ENCODE measurements at regions not wholly inside any gene's neighbourhood (a gene's known extent, or its start where the extent isn't known, plus 50 kb on each side); places are given as distances from the start of the nearest gene placed in this dataset.
A peak's percentile ranks its signal among the peaks of the same experiment; 100 is the strongest.

DNA sequence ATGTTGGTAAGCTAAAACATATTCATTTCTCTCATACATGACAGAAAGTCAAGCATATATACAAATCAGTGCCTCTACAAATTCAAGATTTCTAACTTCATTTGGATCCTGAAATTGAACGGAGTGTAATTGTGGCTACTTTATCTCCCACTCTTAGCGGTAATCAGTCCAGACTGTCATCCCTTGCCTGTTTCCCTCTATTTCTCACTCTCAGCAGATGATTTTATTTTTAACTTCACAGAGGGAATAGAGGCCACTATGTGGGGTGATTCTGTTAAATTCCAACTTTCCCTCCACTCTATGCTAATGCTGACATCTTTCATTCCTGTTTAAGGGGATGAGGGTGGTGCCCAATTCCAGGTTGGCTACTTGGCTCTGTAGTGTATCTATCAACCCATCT is 153.8 kb upstream of the KCNN2 start:
- no peaks in the 10 kb centered on the region for H3K27me3 ChIP-seq
- H3K36me3 ChIP-seq = no peaks in the 10 kb centered on the region
- no peaks in the 10 kb centered on the region for H3K9me3 ChIP-seq
- 69% methylated on average over 2 of the region's 2 CpGs for WGBS (ENCODE audit: insufficient coverage, low coverage, low lambda C conversion rate, missing lambda C conversion rate)
- H3K4me3 ChIP-seq = no peak overlapping the region
- TF ChIP-seq, protein P1, sequence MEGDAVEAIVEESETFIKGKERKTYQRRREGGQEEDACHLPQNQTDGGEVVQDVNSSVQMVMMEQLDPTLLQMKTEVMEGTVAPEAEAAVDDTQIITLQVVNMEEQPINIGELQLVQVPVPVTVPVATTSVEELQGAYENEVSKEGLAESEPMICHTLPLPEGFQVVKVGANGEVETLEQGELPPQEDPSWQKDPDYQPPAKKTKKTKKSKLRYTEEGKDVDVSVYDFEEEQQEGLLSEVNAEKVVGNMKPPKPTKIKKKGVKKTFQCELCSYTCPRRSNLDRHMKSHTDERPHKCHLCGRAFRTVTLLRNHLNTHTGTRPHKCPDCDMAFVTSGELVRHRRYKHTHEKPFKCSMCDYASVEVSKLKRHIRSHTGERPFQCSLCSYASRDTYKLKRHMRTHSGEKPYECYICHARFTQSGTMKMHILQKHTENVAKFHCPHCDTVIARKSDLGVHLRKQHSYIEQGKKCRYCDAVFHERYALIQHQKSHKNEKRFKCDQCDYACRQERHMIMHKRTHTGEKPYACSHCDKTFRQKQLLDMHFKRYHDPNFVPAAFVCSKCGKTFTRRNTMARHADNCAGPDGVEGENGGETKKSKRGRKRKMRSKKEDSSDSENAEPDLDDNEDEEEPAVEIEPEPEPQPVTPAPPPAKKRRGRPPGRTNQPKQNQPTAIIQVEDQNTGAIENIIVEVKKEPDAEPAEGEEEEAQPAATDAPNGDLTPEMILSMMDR (IDR thresholded peaks at IDR 0.05) = no peak
- TF ChIP-seq POLR2A (IDR thresholded peaks at IDR 0.05) = no peak
- no peaks in the 10 kb centered on the region for H3K4me1 ChIP-seq
- ATAC-seq = no peak
- DNase-seq = no peak
- no peak overlapping the region for H3K27ac ChIP-seq
- intact Hi-C loops (cut with DNase I) = no loop called here

DNA sequence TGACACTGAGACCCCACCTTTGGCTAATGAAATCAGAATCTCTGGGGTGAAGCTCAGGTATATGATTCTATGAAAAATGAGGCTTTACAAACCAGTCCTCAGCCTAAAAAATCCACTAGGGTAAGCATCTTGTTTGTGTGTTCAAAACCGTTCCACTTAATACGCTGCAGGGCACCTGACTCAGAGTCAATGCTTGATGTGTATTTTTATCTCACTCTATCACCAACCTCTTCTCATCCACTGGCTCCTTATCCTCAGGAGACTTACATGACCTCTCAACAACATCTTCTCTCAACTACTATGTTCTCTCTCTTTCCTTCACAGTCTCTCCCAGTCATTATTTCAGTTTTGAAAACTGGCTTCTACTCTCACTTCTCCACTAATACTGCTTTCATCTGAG is 153.3 kb upstream of the KCNN2 start:
- intact Hi-C loops (cut with DNase I) = no loop called here
- no peak overlapping the region for H3K4me3 ChIP-seq
- no peaks in the 10 kb centered on the region for H3K9me3 ChIP-seq
- DNase-seq = no peak
- WGBS (ENCODE audit: insufficient coverage, low coverage, low lambda C conversion rate, missing lambda C conversion rate) = 75% methylated on average over 2 of the region's 2 CpGs
- H3K27me3 ChIP-seq = no peaks in the 10 kb centered on the region
- no peak for ATAC-seq
- no peaks in the 10 kb centered on the region for H3K4me1 ChIP-seq
- TF ChIP-seq, protein P1 (IDR thresholded peaks at IDR 0.05) = no peak
- no peak for TF ChIP-seq POLR2A (IDR thresholded peaks at IDR 0.05)
- no peaks in the 10 kb centered on the region for H3K36me3 ChIP-seq
- H3K27ac ChIP-seq = no peak overlapping the region

DNA sequence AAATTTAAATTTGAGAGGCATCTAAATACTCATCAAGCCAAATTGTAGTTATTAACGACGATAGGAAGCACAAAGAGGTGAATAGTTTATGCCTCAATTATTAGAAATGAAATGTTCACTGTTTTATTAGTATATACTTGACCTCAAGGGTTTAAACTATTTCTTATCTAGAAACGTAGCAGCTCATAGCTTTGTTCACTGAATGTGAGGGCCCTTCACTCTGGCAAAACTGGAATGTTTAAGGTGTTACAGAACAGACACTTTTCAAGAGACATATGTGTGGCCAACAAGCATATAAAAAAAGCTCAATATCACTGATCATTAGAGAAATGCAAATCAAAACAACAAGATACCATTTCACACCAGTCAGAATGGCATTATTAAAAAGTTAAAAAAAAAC is 151.2 kb upstream of the KCNN2 start:
- no peak for TF ChIP-seq POLR2A (IDR thresholded peaks at IDR 0.05)
- TF ChIP-seq, protein P1 (IDR thresholded peaks at IDR 0.05) = no peak
- H3K4me3 ChIP-seq = no peak overlapping the region
- H3K9me3 ChIP-seq = no peaks in the 10 kb centered on the region
- no peaks in the 10 kb centered on the region for H3K27me3 ChIP-seq
- intact Hi-C loops (cut with DNase I) = no loop called here
- H3K27ac ChIP-seq = no peak overlapping the region
- ATAC-seq (no peak), DNase-seq (no peak)
- no peaks in the 10 kb centered on the region for H3K36me3 ChIP-seq
- WGBS (ENCODE audit: insufficient coverage, low coverage, low lambda C conversion rate, missing lambda C conversion rate) = 26% methylated on average over 3 of the region's 3 CpGs
- H3K4me1 ChIP-seq = no peaks in the 10 kb centered on the region

DNA sequence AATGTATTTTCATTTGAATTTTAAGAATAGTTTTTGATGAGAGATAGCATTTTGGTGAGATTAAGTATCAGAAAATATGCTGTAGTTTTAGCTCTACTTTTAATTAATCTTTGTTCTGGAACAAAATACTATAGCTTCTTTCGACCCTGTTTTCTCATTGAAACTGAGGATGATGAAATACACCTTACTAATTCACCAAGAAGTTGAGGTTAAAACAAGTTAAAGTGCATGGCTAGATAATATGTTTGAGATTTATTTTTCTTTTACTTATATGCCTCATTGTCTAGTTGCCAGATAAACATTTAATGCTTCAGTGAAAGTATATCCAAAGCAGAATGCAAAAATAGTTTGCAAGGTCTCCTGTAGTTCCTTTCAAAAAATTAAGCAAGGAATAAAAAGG is 140.1 kb upstream of the KCNN2 start:
- Histone ChIP-seq H3K27me3 (no peaks in the 10 kb centered on the region), H3K9me3 (no peaks in the 10 kb centered on the region), H3K4me1 (no peaks in the 10 kb centered on the region), H3K4me3 (no peak overlapping the region), H3K36me3 (no peaks in the 10 kb centered on the region), H3K27ac (no peak overlapping the region)
- TF ChIP-seq, protein P1 (IDR thresholded peaks at IDR 0.05) = no peak
- TF ChIP-seq POLR2A (IDR thresholded peaks at IDR 0.05) = no peak
- no peak for DNase-seq
- ATAC-seq = no peak
- intact Hi-C loops (cut with DNase I) = no loop called here
- WGBS (ENCODE audit: insufficient coverage, low coverage, low lambda C conversion rate, missing lambda C conversion rate) = 54% methylated on average over 1 of the region's 1 CpG

DNA sequence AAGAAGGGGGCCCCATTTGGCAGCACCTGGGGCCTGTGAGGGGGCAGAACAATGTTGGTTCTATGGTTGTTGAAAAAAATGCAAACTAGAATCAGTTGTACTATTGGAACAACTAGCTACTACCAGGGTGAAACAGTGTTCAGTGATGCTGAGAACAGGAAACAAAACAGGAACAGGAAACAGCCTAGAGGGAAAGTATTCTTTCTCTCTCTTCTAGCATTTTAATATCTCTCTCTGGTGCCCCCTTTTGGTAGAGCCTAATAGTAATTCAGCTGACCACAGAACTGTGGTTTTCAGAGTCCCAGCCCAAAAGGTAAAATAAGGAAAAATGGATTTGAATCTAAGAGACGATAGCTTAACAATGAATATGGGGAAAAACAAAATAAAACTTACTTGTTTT is 138.0 kb upstream of the KCNN2 start:
- 71% methylated on average over 1 of the region's 1 CpG for WGBS (ENCODE audit: insufficient coverage, low coverage, low lambda C conversion rate, missing lambda C conversion rate)
- TF ChIP-seq, protein P1 (IDR thresholded peaks at IDR 0.05) = peak; percentile 22 to 43 (median 28)
- TF ChIP-seq POLR2A (IDR thresholded peaks at IDR 0.05) = no peak
- Histone ChIP-seq H3K4me3 (no peak overlapping the region), H3K36me3 (no peaks in the 10 kb centered on the region), H3K27ac (no peak overlapping the region), H3K9me3 (no peaks in the 10 kb centered on the region), H3K27me3 (no peaks in the 10 kb centered on the region), H3K4me1 (no peaks in the 10 kb centered on the region)
- DNase-seq (no peak), ATAC-seq (peak in 3 of 4 donors; percentile 25 to 34 (median 30))
- intact Hi-C loops (cut with DNase I) = no loop called here

All from right lobe of liver (tissue), 6 donors.